ENCODE measurements at regions not wholly inside any gene's neighbourhood (a gene's known extent, or its start where the extent isn't known, plus 50 kb on each side); places are given as distances from the start of the nearest gene placed in this dataset.

DNA sequence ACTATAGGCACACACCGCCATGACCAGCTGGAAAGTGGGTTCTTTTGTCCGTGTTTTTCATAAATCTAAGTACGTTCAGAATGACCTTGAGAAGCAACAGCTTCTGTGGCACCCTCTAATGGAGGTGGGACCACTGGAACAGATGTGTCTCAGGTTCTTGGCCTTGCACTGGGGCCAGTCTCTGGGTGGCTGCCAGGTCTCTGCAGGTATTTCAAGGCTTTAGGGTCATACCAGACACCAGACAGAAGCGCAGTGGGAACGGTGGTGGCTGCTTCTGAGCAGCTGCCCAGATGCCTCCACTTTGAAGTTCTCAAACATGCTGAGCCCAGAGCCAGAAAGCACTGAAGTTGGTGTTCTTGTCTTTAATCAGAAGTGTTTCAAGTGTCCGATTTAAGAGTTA, 75.0 kb upstream of the RBM19 start:
- TF ChIP-seq, protein P1, sequence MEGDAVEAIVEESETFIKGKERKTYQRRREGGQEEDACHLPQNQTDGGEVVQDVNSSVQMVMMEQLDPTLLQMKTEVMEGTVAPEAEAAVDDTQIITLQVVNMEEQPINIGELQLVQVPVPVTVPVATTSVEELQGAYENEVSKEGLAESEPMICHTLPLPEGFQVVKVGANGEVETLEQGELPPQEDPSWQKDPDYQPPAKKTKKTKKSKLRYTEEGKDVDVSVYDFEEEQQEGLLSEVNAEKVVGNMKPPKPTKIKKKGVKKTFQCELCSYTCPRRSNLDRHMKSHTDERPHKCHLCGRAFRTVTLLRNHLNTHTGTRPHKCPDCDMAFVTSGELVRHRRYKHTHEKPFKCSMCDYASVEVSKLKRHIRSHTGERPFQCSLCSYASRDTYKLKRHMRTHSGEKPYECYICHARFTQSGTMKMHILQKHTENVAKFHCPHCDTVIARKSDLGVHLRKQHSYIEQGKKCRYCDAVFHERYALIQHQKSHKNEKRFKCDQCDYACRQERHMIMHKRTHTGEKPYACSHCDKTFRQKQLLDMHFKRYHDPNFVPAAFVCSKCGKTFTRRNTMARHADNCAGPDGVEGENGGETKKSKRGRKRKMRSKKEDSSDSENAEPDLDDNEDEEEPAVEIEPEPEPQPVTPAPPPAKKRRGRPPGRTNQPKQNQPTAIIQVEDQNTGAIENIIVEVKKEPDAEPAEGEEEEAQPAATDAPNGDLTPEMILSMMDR (conservative IDR thresholded peaks at IDR 0.05; ENCODE audit: low read length) = no peak
- no peak for TF ChIP-seq EZH2phosphoT487 (IDR thresholded peaks at IDR 0.05; ENCODE audit: borderline replicate concordance, low read depth, low read length)
- intact Hi-C loops (cut with micrococcal nuclease; ENCODE audit: unreplicated experiment) = no loop called here
- POLR2A ChIA-PET = no interaction called here
- no peaks in the 10 kb centered on the region for H3K9me3 ChIP-seq (ENCODE audit: low read length)
- H3K4me1 ChIP-seq (ENCODE audit: insufficient read depth, low read length, poor library complexity, severe bottlenecking) = no peaks in the 10 kb centered on the region
- CTCF ChIA-PET (ENCODE audit: unreplicated experiment) = no interaction called here
- H3K36me3 ChIP-seq (ENCODE audit: insufficient read depth, low read length) = no peaks in the 10 kb centered on the region
- H3K4me3 ChIP-seq (ENCODE audit: low read depth, low read length, poor library complexity, severe bottlenecking) = no peak overlapping the region
- H3K9me2 ChIP-seq (ENCODE audit: insufficient read depth, low read length) = no peaks in the 10 kb centered on the region
- no peak overlapping the region for H3K4me2 ChIP-seq (ENCODE audit: low read length)
- no peak for DNase-seq (ENCODE audit: low spot score)
- no TSS peak for BruUV-seq (replicated peaks)
- no peak overlapping the region for H3K27ac ChIP-seq (ENCODE audit: low read depth, low read length, poor library complexity, severe bottlenecking)
- no peak overlapping the region for H2AFZ ChIP-seq (ENCODE audit: low read length)
- H4K20me1 ChIP-seq (ENCODE audit: insufficient read depth, low read length) = no peaks in the 10 kb centered on the region
- H3K79me2 ChIP-seq (ENCODE audit: insufficient read depth, low read depth, low read length) = no peaks in the 10 kb centered on the region

DNA sequence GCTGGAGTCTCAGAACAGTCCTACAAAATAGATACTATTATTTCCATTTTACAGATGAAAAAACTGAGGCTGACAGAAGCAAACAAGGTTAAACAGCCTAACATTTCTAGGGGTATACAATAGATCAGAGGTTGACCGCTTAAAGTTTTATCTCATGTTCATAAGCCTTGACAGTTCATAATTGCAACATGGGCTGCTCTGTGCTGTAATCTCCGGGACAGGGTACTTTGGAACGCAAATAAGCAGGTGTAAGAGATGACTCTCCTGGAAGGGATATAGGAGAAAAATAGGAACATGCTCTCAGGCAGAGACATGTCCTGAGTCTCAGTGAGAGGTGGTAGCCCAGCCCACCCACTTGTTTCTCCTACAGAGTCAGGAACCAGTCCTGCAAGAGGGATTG, 72.8 kb upstream of the RBM19 start:
- no peak for DNase-seq (ENCODE audit: low spot score)

DNA sequence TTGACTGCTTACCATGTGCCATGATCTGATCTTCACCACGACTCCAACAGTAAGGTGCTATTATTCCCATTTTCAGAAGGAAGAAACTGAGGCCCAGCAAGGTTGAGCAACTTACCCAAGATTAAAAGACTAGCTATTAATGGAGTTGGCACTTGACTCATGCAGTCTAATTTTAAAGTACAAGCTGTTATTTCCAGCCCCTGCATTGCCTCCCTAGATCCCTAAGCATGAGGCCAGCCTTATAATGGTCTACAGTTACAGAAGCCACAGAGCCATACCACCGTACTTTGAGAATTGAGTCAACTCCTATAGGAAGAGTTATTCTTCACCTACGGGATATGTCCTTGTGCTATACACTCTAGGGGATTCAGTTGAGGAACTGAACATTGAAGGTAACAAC, 66.7 kb upstream of the RBM19 start:
- H3K9me2 ChIP-seq (ENCODE audit: insufficient read depth, low read length) = no peaks in the 10 kb centered on the region
- no peaks in the 10 kb centered on the region for H4K20me1 ChIP-seq (ENCODE audit: insufficient read depth, low read length)
- ChIA-PET CTCF (ENCODE audit: unreplicated experiment) (no interaction called here), POLR2A (no interaction called here)
- H3K27ac ChIP-seq (ENCODE audit: low read depth, low read length, poor library complexity, severe bottlenecking) = no peak overlapping the region
- no peaks in the 10 kb centered on the region for H3K4me1 ChIP-seq (ENCODE audit: insufficient read depth, low read length, poor library complexity, severe bottlenecking)
- TF ChIP-seq, protein P1 (conservative IDR thresholded peaks at IDR 0.05; ENCODE audit: low read length) = no peak
- no peak for TF ChIP-seq EZH2phosphoT487 (IDR thresholded peaks at IDR 0.05; ENCODE audit: borderline replicate concordance, low read depth, low read length)
- no peak for DNase-seq (ENCODE audit: low spot score)
- no peaks in the 10 kb centered on the region for H3K36me3 ChIP-seq (ENCODE audit: insufficient read depth, low read length)
- no peak overlapping the region for H3K4me2 ChIP-seq (ENCODE audit: low read length)
- no peak overlapping the region for H3K4me3 ChIP-seq (ENCODE audit: low read depth, low read length, poor library complexity, severe bottlenecking)
- H3K9me3 ChIP-seq (ENCODE audit: low read length) = no peaks in the 10 kb centered on the region
- intact Hi-C loops (cut with micrococcal nuclease; ENCODE audit: unreplicated experiment) = no loop called here
- no TSS peak for BruUV-seq (replicated peaks)
- H3K79me2 ChIP-seq (ENCODE audit: insufficient read depth, low read depth, low read length) = no peaks in the 10 kb centered on the region
- no peak overlapping the region for H2AFZ ChIP-seq (ENCODE audit: low read length)

More for the DNA sequence above, 72.8 kb upstream of the RBM19 start:
- POLR2A ChIA-PET = no interaction called here
- intact Hi-C loops (cut with micrococcal nuclease; ENCODE audit: unreplicated experiment) = no loop called here
- Histone ChIP-seq H4K20me1 (ENCODE audit: insufficient read depth, low read length) (no peaks in the 10 kb centered on the region), H3K27ac (ENCODE audit: low read depth, low read length, poor library complexity, severe bottlenecking) (no peak overlapping the region), H3K9me3 (ENCODE audit: low read length) (no peaks in the 10 kb centered on the region), H3K4me2 (ENCODE audit: low read length) (no peak overlapping the region), H3K4me3 (ENCODE audit: low read depth, low read length, poor library complexity, severe bottlenecking) (no peak overlapping the region), H3K79me2 (ENCODE audit: insufficient read depth, low read depth, low read length) (no peaks in the 10 kb centered on the region), H3K9me2 (ENCODE audit: insufficient read depth, low read length) (no peaks in the 10 kb centered on the region), H2AFZ (ENCODE audit: low read length) (no peak overlapping the region), H3K36me3 (ENCODE audit: insufficient read depth, low read length) (no peaks in the 10 kb centered on the region), H3K4me1 (ENCODE audit: insufficient read depth, low read length, poor library complexity, severe bottlenecking) (no peaks in the 10 kb centered on the region)
- no TSS peak for BruUV-seq (replicated peaks)
- no peak for TF ChIP-seq EZH2phosphoT487 (IDR thresholded peaks at IDR 0.05; ENCODE audit: borderline replicate concordance, low read depth, low read length)
- TF ChIP-seq, protein P1 (conservative IDR thresholded peaks at IDR 0.05; ENCODE audit: low read length) = no peak
- CTCF ChIA-PET (ENCODE audit: unreplicated experiment) = no interaction called here

Measured in OCI-LY7 (cell line).